ENCODE measurements at regions not wholly inside any gene's neighbourhood (a gene's known extent, or its start where the extent isn't known, plus 50 kb on each side); places are given as distances from the start of the nearest gene placed in this dataset.

DNA sequence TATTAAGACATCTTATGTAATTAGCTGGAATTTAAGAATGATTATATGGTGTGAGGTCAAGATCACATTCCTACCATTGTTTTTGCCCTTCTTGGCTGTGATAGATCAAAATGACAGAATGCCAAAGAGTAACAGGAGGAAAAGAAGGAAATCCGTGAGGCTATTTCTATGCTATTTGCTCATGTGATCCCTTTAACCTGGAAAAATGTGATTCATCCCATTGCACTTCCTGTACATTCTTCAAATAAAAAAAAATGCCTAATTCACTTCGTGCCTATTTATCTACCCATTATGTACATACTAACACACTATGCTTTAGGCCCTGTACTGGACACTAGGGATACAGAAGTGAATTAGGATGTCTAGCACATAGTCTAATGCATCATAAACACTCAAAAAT lies 154.1 kb upstream of the PAPPA start:
- no peaks in the 10 kb centered on the region for H3K27me3 ChIP-seq (ENCODE audit: low read length)
- no peak overlapping the region for H3K4me3 ChIP-seq (ENCODE audit: insufficient read depth, low read length, poor library complexity, severe bottlenecking)
- no peak overlapping the region for H3K4me2 ChIP-seq (ENCODE audit: low read depth, low read length, poor library complexity, severe bottlenecking)
- H3K36me3 ChIP-seq (ENCODE audit: low read length), result no peaks in the 10 kb centered on the region
- no peak overlapping the region for H3K27ac ChIP-seq (ENCODE audit: low read depth, low read length)
- no peak for TF ChIP-seq EZH2phosphoT487 (conservative IDR thresholded peaks at IDR 0.05; ENCODE audit: low read length)
- TF ChIP-seq, protein P1, sequence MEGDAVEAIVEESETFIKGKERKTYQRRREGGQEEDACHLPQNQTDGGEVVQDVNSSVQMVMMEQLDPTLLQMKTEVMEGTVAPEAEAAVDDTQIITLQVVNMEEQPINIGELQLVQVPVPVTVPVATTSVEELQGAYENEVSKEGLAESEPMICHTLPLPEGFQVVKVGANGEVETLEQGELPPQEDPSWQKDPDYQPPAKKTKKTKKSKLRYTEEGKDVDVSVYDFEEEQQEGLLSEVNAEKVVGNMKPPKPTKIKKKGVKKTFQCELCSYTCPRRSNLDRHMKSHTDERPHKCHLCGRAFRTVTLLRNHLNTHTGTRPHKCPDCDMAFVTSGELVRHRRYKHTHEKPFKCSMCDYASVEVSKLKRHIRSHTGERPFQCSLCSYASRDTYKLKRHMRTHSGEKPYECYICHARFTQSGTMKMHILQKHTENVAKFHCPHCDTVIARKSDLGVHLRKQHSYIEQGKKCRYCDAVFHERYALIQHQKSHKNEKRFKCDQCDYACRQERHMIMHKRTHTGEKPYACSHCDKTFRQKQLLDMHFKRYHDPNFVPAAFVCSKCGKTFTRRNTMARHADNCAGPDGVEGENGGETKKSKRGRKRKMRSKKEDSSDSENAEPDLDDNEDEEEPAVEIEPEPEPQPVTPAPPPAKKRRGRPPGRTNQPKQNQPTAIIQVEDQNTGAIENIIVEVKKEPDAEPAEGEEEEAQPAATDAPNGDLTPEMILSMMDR (IDR thresholded peaks at IDR 0.05; ENCODE audit: insufficient read depth, low read length, poor library complexity, severe bottlenecking), result no peak
- H3K79me2 ChIP-seq (ENCODE audit: insufficient read depth, low read length), result no peaks in the 10 kb centered on the region
- H3K9me3 ChIP-seq (ENCODE audit: insufficient read depth, low read length), result no peaks in the 10 kb centered on the region
- H2AFZ ChIP-seq (ENCODE audit: low read depth, low read length, severe bottlenecking), result no peak overlapping the region
- no peaks in the 10 kb centered on the region for H4K20me1 ChIP-seq (ENCODE audit: low read depth, low read length)
- no peak overlapping the region for H3K9ac ChIP-seq (ENCODE audit: low read length)
- no peaks in the 10 kb centered on the region for H3K9me2 ChIP-seq (replicated peaks; ENCODE audit: insufficient read depth, low read length)
- H3F3A ChIP-seq (ENCODE audit: insufficient read depth), result no peaks in the 10 kb centered on the region

DNA sequence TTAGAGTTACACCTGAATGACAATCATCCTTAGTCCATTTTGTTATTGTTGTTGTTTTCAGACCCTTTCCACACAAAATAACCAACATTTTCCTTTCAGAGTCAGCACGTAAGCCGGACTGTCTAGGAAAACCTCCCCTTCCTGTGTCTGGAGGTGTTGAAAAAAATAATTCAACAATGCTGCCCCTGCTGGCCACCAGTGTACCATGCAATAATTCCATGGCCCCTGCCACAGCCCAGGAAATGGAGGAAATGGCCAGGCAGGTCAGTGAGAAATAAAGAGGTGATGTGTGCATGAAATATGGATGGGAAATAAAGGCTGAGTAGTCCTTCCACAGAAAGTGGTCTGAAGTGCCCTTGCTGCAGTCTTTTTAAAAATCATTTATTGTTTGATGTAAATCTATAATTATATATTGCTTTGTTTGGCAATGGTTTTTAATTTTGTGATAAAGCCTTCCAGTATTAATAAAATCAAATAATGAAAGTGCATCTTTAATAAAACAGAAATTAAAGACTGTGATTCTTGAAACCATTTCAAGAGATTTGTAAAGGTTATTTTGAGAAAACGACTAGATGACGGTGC lies 152.8 kb upstream of the PAPPA start:
- Histone ChIP-seq H3F3A (ENCODE audit: insufficient read depth) (no peaks in the 10 kb centered on the region), H3K9me3 (ENCODE audit: insufficient read depth, low read length) (no peaks in the 10 kb centered on the region), H4K20me1 (ENCODE audit: low read depth, low read length) (no peaks in the 10 kb centered on the region), H3K36me3 (ENCODE audit: low read length) (no peaks in the 10 kb centered on the region), H3K9me2 (replicated peaks; ENCODE audit: insufficient read depth, low read length) (no peaks in the 10 kb centered on the region), H3K27ac (ENCODE audit: low read depth, low read length) (no peak overlapping the region), H3K9ac (ENCODE audit: low read length) (no peak overlapping the region), H2AFZ (ENCODE audit: low read depth, low read length, severe bottlenecking) (no peak overlapping the region), H3K4me3 (ENCODE audit: insufficient read depth, low read length, poor library complexity, severe bottlenecking) (no peak overlapping the region), H3K79me2 (ENCODE audit: insufficient read depth, low read length) (no peaks in the 10 kb centered on the region), H3K27me3 (ENCODE audit: low read length) (no peaks in the 10 kb centered on the region), H3K4me2 (ENCODE audit: low read depth, low read length, poor library complexity, severe bottlenecking) (no peak overlapping the region)
- TF ChIP-seq EZH2phosphoT487 (conservative IDR thresholded peaks at IDR 0.05; ENCODE audit: low read length), result no peak
- TF ChIP-seq, protein P1 (IDR thresholded peaks at IDR 0.05; ENCODE audit: insufficient read depth, low read length, poor library complexity, severe bottlenecking), result peak; percentile 60

DNA sequence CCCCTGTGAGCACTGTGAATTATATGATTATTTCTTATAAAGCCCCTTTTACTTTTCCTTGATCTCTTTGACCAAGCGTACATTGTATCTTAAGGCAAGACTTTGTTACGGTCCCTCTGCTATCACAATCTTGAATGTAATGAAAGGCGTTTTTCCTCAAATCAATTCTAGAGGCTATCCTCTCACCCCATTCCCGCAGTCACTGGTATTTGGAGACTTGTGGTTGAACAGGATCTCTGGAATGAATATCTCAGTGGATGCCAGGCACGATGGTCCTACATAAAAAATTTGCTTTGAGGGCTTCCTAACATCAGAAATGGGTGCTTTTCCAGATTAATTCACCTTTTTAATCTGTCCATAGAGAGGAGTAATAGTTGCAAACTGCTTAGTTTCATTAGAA lies 151.4 kb upstream of the PAPPA start:
- Histone ChIP-seq H3K9ac (ENCODE audit: low read length) (no peak overlapping the region), H3K27ac (ENCODE audit: low read depth, low read length) (no peak overlapping the region), H2AFZ (ENCODE audit: low read depth, low read length, severe bottlenecking) (no peak overlapping the region)

More for the DNA sequence above, 151.4 kb upstream of the PAPPA start:
- H3K4me3 ChIP-seq (ENCODE audit: insufficient read depth, low read length, poor library complexity, severe bottlenecking), result no peak overlapping the region
- no peaks in the 10 kb centered on the region for H3K27me3 ChIP-seq (ENCODE audit: low read length)
- H3K36me3 ChIP-seq (ENCODE audit: low read length), result no peaks in the 10 kb centered on the region
- H3K4me2 ChIP-seq (ENCODE audit: low read depth, low read length, poor library complexity, severe bottlenecking), result no peak overlapping the region
- TF ChIP-seq, protein P1 (IDR thresholded peaks at IDR 0.05; ENCODE audit: insufficient read depth, low read length, poor library complexity, severe bottlenecking), result no peak
- TF ChIP-seq EZH2phosphoT487 (conservative IDR thresholded peaks at IDR 0.05; ENCODE audit: low read length), result no peak
- H3K9me2 ChIP-seq (replicated peaks; ENCODE audit: insufficient read depth, low read length), result no peaks in the 10 kb centered on the region
- no peaks in the 10 kb centered on the region for H3K9me3 ChIP-seq (ENCODE audit: insufficient read depth, low read length)
- no peaks in the 10 kb centered on the region for H3K79me2 ChIP-seq (ENCODE audit: insufficient read depth, low read length)
- no peaks in the 10 kb centered on the region for H4K20me1 ChIP-seq (ENCODE audit: low read depth, low read length)
- H3F3A ChIP-seq (ENCODE audit: insufficient read depth), result no peaks in the 10 kb centered on the region
